GM21526 (cell line): ENCODE measurements at regions not wholly inside any gene's neighbourhood (a gene's known extent, or its start where the extent isn't known, plus 50 kb on each side); places are given as distances from the start of the nearest gene placed in this dataset.

ENCODE experiments used
- ATAC-seq: cut with Tn5 transposase; IDR thresholded peaks from one replicate; pipeline ENCODE4 v1.9.1; 2021; ENCODE audit warnings: moderate library complexity; ENCODE audit not compliant: unreplicated experiment, low FRiP score

DNA sequence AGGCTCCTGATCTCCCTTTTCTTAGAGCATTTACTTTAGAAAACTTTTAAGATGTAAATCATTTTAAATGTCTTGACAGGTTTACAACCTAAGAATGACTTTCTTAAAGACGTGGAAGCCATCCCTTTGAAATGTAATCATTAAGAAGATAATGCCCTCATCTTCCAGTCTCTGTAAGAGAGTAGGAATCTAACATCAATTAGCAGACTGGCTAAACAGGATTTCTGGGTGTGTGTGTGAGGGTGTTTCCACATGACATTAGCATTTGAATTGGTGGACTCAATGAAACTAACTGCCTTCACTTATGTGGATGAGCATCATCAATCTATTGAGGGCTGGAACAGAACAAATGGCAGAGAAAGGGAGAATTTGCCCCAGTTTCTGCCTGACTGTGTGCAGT, 329.5 kb downstream of the RPL10L start:
- no peak for ATAC-seq

DNA sequence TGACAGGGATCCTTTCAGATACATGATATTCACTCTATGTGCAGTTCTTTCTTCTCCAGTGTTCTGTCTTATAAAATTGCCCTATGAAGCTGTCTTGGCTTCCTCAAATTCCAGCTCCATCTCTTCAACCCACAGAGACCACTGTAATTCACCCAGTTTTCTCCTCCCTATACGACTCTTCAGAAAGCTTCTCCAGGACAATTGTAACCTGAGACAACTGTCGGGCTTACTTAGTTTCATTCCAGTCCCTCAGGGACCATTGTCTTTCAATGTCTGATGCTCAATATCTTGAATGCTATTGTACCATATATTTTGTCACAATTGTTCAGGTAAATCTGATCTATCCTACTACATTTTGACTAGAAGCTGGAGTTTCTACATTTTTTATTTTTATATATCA, 345.3 kb downstream of the RPL10L start:
- no peak for ATAC-seq

DNA sequence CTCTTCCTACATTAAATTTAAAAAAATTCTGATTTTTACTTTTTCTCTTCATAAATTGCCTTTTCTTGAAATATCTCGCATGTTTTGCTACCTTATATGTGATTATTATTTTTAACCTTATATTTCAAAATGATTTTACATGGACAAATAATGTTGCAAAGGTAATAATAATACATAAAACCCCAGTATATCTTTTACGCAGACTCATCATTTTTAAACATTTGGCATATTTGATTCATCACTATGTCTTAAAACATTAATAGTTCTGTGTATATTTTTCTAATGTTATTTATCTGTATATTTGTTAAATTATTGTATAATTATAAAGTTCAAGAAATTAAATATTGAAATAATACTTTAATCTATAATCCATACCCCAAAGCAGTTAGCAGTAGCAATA, 350.8 kb downstream of the RPL10L start:
- ATAC-seq = no peak

DNA sequence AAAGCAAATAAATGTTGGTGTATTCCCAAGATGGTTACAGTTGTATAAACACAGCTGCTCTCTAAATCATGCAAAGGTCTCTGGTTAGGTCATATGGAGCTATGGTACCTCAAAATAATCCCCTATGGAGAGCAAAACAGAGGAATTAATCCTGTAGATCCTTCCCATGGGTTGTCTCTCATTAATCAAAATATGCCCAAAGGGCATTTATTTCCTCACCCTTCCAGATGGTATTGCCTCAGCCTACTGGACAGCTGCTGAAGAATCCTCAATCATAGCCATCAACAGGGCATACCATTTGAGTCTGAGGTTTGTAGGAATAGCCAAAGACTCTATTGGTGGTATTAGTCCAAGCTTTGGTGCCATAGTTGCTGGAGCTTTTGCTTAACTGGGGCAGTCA, 360.9 kb downstream of the RPL10L start:
- no peak for ATAC-seq

DNA sequence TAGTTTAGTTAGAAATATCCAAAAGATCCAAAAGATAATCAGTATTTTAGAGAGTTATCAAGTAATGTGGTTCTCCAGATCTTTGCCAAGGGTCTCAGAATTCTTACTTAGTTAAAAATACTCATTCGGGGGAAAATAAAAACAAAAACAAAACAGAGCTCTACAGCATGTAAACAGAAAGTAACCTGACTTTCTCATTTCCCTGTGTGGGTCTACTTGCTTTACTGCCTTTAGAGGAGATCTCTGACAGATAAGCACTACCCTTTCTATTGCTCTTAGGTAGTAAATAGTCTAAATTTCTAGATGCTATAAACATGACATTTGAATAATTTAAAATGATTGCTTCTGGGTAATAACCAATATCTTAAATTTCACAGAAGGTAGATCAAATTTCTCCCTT, 371.8 kb downstream of the RPL10L start:
- ATAC-seq = no peak

DNA sequence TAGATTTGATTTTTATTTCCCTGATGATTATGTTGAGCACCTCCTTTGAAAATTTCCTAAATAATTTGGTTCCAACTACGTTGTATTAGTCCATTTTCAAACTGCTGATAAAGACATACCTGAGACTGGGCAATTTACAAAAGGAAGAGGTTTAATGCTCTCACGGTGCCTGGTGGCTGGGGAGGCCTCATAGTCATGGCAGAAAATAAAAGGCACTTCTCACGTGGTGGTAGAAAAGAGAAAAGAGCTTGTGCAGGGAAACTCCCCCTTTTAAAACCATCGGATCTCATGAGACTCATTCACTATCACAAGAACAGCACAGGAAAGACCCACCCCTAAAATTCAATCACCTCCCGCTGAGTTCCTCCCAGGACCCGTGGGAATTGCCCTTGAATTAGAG, 372.3 kb downstream of the RPL10L start:
- ATAC-seq = no peak

DNA sequence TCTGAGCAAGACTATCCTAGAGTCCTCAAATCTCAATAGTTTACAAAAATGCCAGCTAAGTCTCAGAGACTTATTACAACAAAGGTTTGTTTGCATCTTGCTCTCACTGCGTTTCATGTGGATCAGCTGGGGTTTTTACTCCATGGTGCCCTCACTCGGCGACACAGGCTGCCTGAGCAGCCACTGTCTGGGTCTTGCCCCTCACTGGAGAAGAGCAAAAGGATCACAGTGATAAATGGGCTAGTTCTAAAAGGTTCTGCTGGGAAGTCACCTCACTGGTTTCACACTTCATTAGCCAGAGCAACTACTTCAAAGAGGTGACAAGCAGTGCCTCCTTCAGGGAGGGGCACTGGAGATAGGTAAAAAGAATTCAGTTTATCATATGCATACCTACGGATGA, 392.0 kb downstream of the RPL10L start:
- no peak for ATAC-seq

DNA sequence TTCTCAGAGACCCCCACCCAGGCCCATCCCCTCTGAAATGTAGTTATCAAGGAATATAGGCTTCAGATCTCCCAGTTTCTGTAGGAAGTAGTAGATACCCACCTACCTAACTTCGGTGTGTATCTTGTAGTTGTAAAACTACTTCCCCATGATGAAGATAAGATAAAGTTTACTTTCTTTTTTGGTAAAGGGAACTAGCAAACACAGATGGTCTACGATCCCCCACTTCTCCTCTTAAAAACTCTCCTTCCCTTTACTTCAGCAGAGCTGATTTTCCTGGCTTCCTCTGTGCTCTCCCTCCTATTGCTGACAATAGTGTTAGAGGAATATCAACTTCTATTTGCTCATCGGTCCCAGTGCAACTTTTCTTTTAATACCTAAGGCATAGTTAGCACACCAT, 395.2 kb downstream of the RPL10L start:
- ATAC-seq = no peak

DNA sequence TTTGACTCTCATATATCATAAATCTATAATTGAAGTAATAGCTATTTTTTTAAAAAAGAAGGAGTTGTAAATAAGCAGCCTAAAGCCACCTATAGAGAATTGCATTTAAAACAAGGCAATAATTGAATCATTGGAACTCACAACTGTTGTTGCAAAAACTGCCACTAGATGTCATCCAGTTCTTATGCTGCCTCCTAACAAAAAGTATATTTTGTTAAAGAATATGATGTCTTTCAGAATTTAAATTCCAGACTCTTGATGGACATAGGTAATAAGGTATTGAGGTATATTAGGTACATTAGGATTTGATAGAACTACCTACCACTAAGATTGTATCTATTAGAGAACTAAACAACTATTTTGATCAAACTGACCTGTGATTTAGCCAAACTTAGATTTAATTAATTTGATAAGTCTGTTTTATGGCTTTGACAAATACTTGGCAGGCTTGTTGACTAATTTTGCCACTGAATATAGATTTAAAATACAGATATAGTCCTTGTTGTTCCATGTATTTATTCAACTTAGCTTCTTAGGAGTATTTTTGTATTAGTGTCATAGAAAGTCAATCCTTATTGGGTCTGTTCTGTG, 401.4 kb downstream of the RPL10L start:
- no peak for ATAC-seq

DNA sequence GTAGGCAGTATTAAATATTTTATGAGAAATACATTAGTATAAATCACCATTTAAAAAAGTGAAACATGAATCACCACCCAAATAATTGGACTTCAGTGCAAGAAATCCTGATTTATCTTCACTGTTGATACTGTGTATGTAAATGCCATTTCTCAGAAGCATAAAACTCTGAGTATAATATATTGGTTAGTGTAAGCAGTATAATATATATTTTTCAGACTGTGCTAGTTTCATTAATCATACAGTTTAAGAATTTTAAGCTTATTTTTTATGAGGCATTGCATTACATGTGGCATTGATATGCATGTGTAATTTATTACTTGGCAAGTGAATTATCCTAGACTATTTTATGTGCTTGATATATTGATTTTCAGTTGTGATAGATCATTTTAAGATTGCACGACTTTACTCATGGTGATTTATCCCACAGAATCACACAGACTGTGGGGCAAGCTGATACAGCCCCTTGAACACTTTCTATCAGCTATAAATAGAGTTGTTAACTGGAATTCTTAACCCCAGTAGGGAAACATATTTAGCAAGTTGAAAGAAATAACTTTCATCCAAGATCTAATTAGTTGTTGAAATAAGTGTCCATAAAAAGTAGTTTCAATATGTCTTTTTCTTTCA, 403.5 kb downstream of the RPL10L start:
- no peak for ATAC-seq

DNA sequence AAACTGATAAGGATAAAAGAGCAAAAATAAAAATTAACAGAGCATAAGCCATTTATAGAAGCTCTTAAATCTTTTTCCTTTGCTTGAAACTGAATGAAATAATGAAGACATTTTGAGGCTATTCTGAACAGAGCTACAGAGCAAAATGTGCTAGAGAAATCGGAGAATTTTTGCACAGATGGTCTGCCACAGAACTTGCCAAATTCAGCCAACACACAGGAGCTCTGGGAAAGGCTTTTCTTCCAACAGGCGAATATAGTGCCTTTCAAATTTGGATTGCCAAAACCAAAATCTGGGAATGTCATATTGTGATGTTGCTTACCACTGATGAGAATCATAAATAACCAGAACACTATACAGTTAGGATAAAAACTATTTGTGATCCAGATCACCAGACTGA, 406.3 kb downstream of the RPL10L start:
- no peak for ATAC-seq

DNA sequence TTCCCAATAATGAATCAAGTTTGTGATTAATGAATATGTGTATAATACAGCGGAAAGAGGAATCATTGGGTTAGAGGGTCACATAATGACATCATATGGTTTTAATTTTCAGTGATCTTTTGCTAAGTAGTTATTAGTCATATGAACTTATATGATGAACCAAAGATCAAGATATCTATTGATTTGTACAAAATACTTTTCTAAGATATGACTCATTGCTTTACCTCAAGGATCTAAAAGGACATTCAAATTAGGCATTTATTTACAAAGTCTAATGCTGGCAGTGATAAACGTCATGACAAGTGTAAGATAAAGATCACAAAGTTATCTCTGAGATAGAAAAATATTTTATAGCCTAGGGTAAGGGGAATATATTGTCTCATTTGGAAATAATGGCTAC, 417.8 kb downstream of the RPL10L start:
- ATAC-seq = no peak

DNA sequence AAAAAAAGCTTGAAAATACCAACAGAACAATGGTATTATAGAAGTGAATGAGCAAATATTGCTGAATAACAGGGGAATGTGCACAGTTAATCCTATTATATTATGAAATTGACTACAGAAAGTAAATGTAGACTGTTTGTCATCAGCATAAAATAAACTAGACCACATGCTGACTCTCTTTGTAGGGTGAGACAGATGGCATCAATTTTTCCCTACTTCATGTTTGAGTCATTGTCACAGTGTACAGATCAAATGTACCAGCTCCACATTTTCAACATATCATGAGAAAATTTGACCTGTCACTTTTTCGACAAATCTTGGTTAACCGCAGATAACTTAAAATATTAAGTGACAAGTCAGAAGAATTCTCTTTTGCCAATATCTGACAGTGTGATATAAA, 421.0 kb downstream of the RPL10L start:
- ATAC-seq = no peak

DNA sequence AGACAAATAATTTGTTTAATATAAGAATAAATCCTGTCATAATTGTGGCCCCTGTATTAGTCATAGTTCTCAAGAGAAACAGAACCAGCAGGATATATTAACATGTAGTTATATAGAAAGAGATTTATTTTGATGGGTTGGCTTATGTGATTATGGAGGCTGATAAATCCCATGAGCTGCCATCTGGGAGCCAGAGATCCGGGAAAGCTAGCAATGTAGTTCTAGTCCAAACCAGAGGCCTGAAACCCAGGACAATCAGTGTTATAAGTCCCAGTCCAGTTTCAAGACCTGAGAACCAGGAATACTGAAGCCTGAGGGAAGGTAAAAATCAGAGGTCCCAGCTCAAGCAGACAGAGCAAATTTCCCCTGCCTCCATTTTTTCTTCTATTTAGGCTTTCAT, 435.8 kb downstream of the RPL10L start:
- ATAC-seq = no peak

DNA sequence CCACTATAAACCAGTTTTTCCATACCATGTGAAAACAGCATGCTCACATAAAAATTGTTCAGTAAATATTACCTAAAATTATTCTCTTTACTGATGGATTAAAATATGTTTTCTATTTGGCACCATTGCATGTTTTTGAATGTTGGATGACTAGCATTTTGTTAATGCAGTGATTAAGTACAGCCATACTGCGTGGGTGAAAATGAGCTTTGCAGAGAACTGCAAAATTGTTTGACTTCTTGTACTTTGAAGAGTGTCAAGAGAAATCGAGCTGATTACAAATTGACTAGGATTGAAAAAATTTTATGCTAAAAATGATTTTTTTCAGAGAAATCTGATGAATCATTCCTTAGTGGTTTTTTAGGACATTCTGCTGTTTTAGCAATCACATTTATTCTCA, 452.9 kb downstream of the RPL10L start:
- ATAC-seq = no peak

DNA sequence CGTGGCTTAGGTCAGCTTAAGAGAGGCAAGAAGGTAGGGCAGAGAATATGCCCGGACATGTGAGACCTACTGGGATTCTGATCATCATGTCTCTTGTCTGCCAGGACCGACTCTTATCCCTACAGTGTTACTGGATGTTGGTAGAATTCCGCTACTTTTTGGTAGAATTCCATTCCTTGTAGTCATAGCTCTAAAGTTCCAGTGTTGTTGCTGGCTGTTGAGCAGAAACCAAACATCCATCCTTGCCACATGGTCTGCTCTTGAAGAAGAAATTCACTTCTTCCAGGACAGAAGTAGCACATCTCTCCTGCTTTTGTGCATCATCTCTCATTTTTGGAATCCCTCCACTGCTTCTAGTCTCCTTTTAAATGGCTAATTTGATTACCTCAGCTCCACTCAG, 453.7 kb downstream of the RPL10L start:
- no peak for ATAC-seq
